Esophagus muscularis mucosa (tissue), 3 donors: ENCODE measurements at regions not wholly inside any gene's neighbourhood (a gene's known extent, or its start where the extent isn't known, plus 50 kb on each side); places are given as distances from the start of the nearest gene placed in this dataset.

Source experiments
- POLR2A ChIP-seq: fragments of 450-650 bp; IDR thresholded peaks from one replicate; pipeline ENCODE4 v1.6.1; 2017; ENCODE audit warnings: antibody characterized with exemption, moderate library complexity, mild to moderate bottlenecking, low read depth
- POLR2AphosphoS5 ChIP-seq, 2 donors: sonication (generic); formaldehyde crosslinking; IDR thresholded peaks; one replicate each; pipeline ENCODE4 v1.6.1; 2017; ENCODE audit warnings: antibody characterized with exemption in 2 of 2
- TF ChIP-seq, protein P1 (sequence below), 3 experiments: fragments of 200-600 bp in 2 of 3; fragments of 450-650 bp in 1 of 3; sonication (generic) in 2 of 3; IDR thresholded peaks; one replicate each; pipeline ENCODE4 v1.5.1; 2017 to 2019; ENCODE audit warnings: antibody characterized with exemption in 3 of 3, mild to moderate bottlenecking in 2 of 3, moderate library complexity in 1 of 3

DNA sequence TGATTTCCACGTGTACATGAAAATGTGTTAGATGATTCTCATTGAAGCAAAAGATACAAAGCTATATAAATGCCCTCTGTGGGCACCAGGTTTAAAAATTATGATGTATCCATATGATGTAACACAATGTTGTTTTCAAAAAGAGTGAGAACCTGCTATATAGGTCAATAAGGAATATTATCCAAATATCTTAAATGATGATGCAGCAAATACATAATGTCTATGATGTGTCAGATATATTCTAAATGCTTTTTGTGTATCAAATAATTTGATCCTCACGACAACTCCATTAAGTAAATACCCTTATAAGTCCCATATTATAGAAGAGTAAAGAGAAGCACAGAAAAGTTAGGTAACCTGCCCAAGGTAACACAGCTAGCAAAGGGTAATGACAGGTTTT is 393.0 kb upstream of the DCN start:
- TF ChIP-seq, protein P1, sequence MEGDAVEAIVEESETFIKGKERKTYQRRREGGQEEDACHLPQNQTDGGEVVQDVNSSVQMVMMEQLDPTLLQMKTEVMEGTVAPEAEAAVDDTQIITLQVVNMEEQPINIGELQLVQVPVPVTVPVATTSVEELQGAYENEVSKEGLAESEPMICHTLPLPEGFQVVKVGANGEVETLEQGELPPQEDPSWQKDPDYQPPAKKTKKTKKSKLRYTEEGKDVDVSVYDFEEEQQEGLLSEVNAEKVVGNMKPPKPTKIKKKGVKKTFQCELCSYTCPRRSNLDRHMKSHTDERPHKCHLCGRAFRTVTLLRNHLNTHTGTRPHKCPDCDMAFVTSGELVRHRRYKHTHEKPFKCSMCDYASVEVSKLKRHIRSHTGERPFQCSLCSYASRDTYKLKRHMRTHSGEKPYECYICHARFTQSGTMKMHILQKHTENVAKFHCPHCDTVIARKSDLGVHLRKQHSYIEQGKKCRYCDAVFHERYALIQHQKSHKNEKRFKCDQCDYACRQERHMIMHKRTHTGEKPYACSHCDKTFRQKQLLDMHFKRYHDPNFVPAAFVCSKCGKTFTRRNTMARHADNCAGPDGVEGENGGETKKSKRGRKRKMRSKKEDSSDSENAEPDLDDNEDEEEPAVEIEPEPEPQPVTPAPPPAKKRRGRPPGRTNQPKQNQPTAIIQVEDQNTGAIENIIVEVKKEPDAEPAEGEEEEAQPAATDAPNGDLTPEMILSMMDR (IDR thresholded peaks at IDR 0.05), result no peak
- TF ChIP-seq POLR2AphosphoS5 (IDR thresholded peaks at IDR 0.05) (no peak), POLR2A (no peak)
